ENCODE measurements at regions not wholly inside any gene's neighbourhood (a gene's known extent, or its start where the extent isn't known, plus 50 kb on each side); places are given as distances from the start of the nearest gene placed in this dataset.
"Not testable (repeated sequence)": the region's sequence is repeated elsewhere in the genome, so short reads cannot be mapped to it uniquely, and the experiment has no call there.

DNA sequence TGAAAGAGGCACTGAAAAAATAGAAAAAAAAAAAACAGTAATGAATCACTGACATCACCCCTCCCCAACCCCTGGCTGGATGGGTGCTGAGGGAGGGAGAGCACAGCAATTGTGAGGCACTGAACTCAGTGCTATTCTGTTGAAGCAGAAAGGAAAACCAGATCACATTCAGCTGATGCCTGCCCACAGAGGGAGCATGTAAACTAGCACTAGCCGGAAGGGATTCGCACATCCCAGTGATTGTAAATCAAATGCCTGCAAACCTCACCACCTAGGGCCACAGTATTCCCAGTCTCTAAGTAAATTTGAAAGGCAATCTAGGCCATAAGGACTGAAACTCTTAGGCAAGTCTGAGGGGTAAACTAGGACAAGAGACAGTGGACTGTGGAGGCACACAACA is 772.0 kb upstream of the CCDC179 start:
- no peak for DNase-seq (ENCODE audit: extremely low read depth, insufficient read length)
- H3K36me3 ChIP-seq (ENCODE audit: control insufficient read depth, insufficient read depth, low read length) = no peaks in the 10 kb centered on the region
- H3K27me3 ChIP-seq (replicated peaks; ENCODE audit: control insufficient read depth, insufficient read depth, low read length) = no peaks in the 10 kb centered on the region
- TF ChIP-seq CTCF (IDR thresholded peaks at IDR 0.05; ENCODE audit: insufficient read depth, low read length, poor library complexity, severe bottlenecking) = no peak
- H3K4me3 ChIP-seq (replicated peaks; ENCODE audit: low read depth, low read length) = no peak overlapping the region

DNA sequence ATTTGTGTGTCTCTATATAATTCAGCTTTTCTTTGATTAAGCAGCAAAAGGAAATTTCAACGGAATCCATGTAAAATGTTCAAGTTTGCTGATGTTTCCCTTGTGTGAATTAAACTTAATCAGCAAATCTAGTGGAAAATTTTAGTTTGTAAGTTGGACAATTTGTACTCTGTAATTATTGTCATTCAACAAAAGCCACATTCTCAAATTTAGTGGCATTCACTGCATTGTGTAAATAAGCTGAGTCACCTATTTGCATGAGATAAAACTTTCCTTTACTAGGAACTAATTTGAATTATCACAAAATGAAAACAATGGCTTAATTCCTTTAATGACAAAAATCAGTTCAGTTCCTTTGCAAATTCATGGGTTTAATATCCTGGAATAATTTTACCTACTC is 784.2 kb upstream of the CCDC179 start:
- no peak for TF ChIP-seq CTCF (IDR thresholded peaks at IDR 0.05; ENCODE audit: insufficient read depth, low read length, poor library complexity, severe bottlenecking)
- no peak overlapping the region for H3K4me3 ChIP-seq (replicated peaks; ENCODE audit: low read depth, low read length)
- no peaks in the 10 kb centered on the region for H3K27me3 ChIP-seq (replicated peaks; ENCODE audit: control insufficient read depth, insufficient read depth, low read length)
- no peaks in the 10 kb centered on the region for H3K36me3 ChIP-seq (ENCODE audit: control insufficient read depth, insufficient read depth, low read length)
- no peak for DNase-seq (ENCODE audit: extremely low read depth, insufficient read length)

GRCh38 chr11:23652336-23652735 is 792.1 kb upstream of the CCDC179 start:
- DNase-seq (ENCODE audit: extremely low read depth, insufficient read length) = not testable (repeated sequence)

GRCh38 chr11:23653071-23653675 is 792.9 kb upstream of the CCDC179 start:
- Histone ChIP-seq H3K27me3 (replicated peaks; ENCODE audit: control insufficient read depth, insufficient read depth, low read length) (no peaks in the 10 kb centered on the region), H3K4me3 (replicated peaks; ENCODE audit: low read depth, low read length) (no peak overlapping the region), H3K36me3 (ENCODE audit: control insufficient read depth, insufficient read depth, low read length) (no peaks in the 10 kb centered on the region)
- TF ChIP-seq CTCF (IDR thresholded peaks at IDR 0.05; ENCODE audit: insufficient read depth, low read length, poor library complexity, severe bottlenecking) = no peak
- DNase-seq (ENCODE audit: extremely low read depth, insufficient read length) = no peak

More at GRCh38 chr11:23652336-23652735, 792.1 kb upstream of the CCDC179 start:
- not testable (repeated sequence) for H3K4me3 ChIP-seq (replicated peaks; ENCODE audit: low read depth, low read length); H3K36me3 ChIP-seq (ENCODE audit: control insufficient read depth, insufficient read depth, low read length); H3K27me3 ChIP-seq (replicated peaks; ENCODE audit: control insufficient read depth, insufficient read depth, low read length)

GRCh38 chr11:23668324-23668723 is 808.0 kb upstream of the CCDC179 start:
- H3K27me3 ChIP-seq (replicated peaks; ENCODE audit: control insufficient read depth, insufficient read depth, low read length) = no peaks in the 10 kb centered on the region
- H3K4me3 ChIP-seq (replicated peaks; ENCODE audit: low read depth, low read length) = no peak overlapping the region
- DNase-seq (ENCODE audit: extremely low read depth, insufficient read length) = no peak
- H3K36me3 ChIP-seq (ENCODE audit: control insufficient read depth, insufficient read depth, low read length) = no peaks in the 10 kb centered on the region
- TF ChIP-seq CTCF (IDR thresholded peaks at IDR 0.05; ENCODE audit: insufficient read depth, low read length, poor library complexity, severe bottlenecking) = no peak

GRCh38 chr11:23673366-23673765 is 813.1 kb upstream of the CCDC179 start:
- H3K36me3 ChIP-seq (ENCODE audit: control insufficient read depth, insufficient read depth, low read length) = no peaks in the 10 kb centered on the region
- no peak for DNase-seq (ENCODE audit: extremely low read depth, insufficient read length)
- H3K27me3 ChIP-seq (replicated peaks; ENCODE audit: control insufficient read depth, insufficient read depth, low read length) = no peaks in the 10 kb centered on the region
- TF ChIP-seq CTCF (IDR thresholded peaks at IDR 0.05; ENCODE audit: insufficient read depth, low read length, poor library complexity, severe bottlenecking) = no peak
- H3K4me3 ChIP-seq (replicated peaks; ENCODE audit: low read depth, low read length) = no peak overlapping the region

Measured in GM06990 (cell line).